ENCODE measurements at regions not wholly inside any gene's neighbourhood (a gene's known extent, or its start where the extent isn't known, plus 50 kb on each side); places are given as distances from the start of the nearest gene placed in this dataset.

- no peak for DNase-seq (ENCODE audit: low read depth in 2 of 2)
These were observed 287.6 kb upstream of the E2F7 start for GRCh38 chr12:77352946-77353345.

GRCh38 chr12:77351860-77352259 lies 286.5 kb upstream of the E2F7 start:
- no peak for DNase-seq (ENCODE audit: low read depth in 2 of 2)

- no peak for DNase-seq (ENCODE audit: low read depth in 2 of 2)
These were observed 284.5 kb upstream of the E2F7 start for GRCh38 chr12:77349689-77350370.

GRCh38 chr12:77347017-77347416 lies 281.6 kb upstream of the E2F7 start:
- no peak for DNase-seq (ENCODE audit: low read depth in 2 of 2)

- no peak for DNase-seq (ENCODE audit: low read depth in 2 of 2)
These were observed 280.0 kb upstream of the E2F7 start for GRCh38 chr12:77345336-77345735.

GRCh38 chr12:77344651-77345050 lies 279.3 kb upstream of the E2F7 start:
- no peak for DNase-seq (ENCODE audit: low read depth in 2 of 2)

GRCh38 chr12:77343291-77343690 lies 277.9 kb upstream of the E2F7 start:
- DNase-seq (ENCODE audit: low read depth in 2 of 2) = no peak

GRCh38 chr12:77342253-77342652 lies 276.9 kb upstream of the E2F7 start:
- DNase-seq (ENCODE audit: low read depth in 2 of 2) = no peak

GRCh38 chr12:77339610-77340009 lies 274.2 kb upstream of the E2F7 start:
- no peak for DNase-seq (ENCODE audit: low read depth in 2 of 2)

- no peak for DNase-seq (ENCODE audit: low read depth in 2 of 2)
These were observed 272.0 kb upstream of the E2F7 start for GRCh38 chr12:77337362-77337761.

- no peak for DNase-seq (ENCODE audit: low read depth in 2 of 2)
These were observed 269.4 kb upstream of the E2F7 start for GRCh38 chr12:77334806-77335205.

GRCh38 chr12:77328326-77328725 lies 263.0 kb upstream of the E2F7 start:
- DNase-seq (ENCODE audit: low read depth in 2 of 2) = no peak

GRCh38 chr12:77325511-77326236 lies 260.3 kb upstream of the E2F7 start:
- no peak for DNase-seq (ENCODE audit: low read depth in 2 of 2)

- peak in 1 of 2 donors; percentile 13 for DNase-seq (ENCODE audit: low read depth in 2 of 2)
These were observed 259.5 kb upstream of the E2F7 start for GRCh38 chr12:77324763-77325468.

- no peak for DNase-seq (ENCODE audit: low read depth in 2 of 2)
These were observed 259.0 kb upstream of the E2F7 start for GRCh38 chr12:77324416-77324762.

- no peak for DNase-seq (ENCODE audit: low read depth in 2 of 2)
These were observed 258.5 kb upstream of the E2F7 start for GRCh38 chr12:77323788-77324415.

GRCh38 chr12:77319166-77319565 lies 253.8 kb upstream of the E2F7 start:
- DNase-seq (ENCODE audit: low read depth in 2 of 2) = no peak

GRCh38 chr12:77315407-77315806 lies 250.0 kb upstream of the E2F7 start:
- no peak for DNase-seq (ENCODE audit: low read depth in 2 of 2)

- DNase-seq (ENCODE audit: low read depth in 2 of 2) = no peak
These were observed 249.1 kb upstream of the E2F7 start for GRCh38 chr12:77314378-77315052.

GRCh38 chr12:77308056-77308455 lies 242.7 kb upstream of the E2F7 start:
- DNase-seq (ENCODE audit: low read depth in 2 of 2) = no peak

GRCh38 chr12:77300811-77301210 lies 235.4 kb upstream of the E2F7 start:
- no peak for DNase-seq (ENCODE audit: low read depth in 2 of 2)

Measured in stimulated activated CD8-positive, alpha-beta memory T cell treated with anti-CD3 and anti-CD28 coated beads, Interleukin-15, amount 100 ng/mL, for 48 hours (primary cell).